Left ventricle myocardium inferior (tissue), 1 donor: ENCODE measurements at regions not wholly inside any gene's neighbourhood (a gene's known extent, or its start where the extent isn't known, plus 50 kb on each side); places are given as distances from the start of the nearest gene placed in this dataset.

Experiments
- DNase-seq: peaks from one replicate; pipeline ENCODE4 v3.0.0-alpha.2; 2020
- H3K27ac ChIP-seq: fragments of 200-600 bp; replicated peaks from 2 replicates; pipeline ENCODE4 v1.8.0; 2021
- H3K27me3 ChIP-seq: fragments of 200-600 bp; 2 replicates; pipeline ENCODE4 v1.8.0; 2021; ENCODE audit warnings: low read depth
- H3K36me3 ChIP-seq: fragments of 200-600 bp; 2 replicates; pipeline ENCODE4 v1.8.0; 2021
- H3K4me1 ChIP-seq: fragments of 200-600 bp; 2 replicates; pipeline ENCODE4 v1.8.0; 2021
- H3K4me3 ChIP-seq: fragments of 200-600 bp; 2 replicates; pipeline ENCODE4 v1.8.0; 2021; ENCODE audit warnings: mild to moderate bottlenecking, moderate library complexity
- H3K9me3 ChIP-seq: fragments of 200-600 bp; replicated peaks from 2 replicates; pipeline ENCODE4 v1.8.0; 2021
- CTCF ChIP-seq: fragments of 200-600 bp; IDR thresholded peaks from 2 replicates; pipeline ENCODE4 v1.8.0; 2021; ENCODE audit warnings: antibody characterized with exemption, mild to moderate bottlenecking, borderline replicate concordance
- intact Hi-C: fragments of 100-400 bp; cut with micrococcal nuclease; formaldehyde crosslinking; loops from one replicate; pipeline ENCODE4 v1.11.0; 2022
- donor health status: DM: no; HTN: yes; CAD: no; lungs with severe emphysema.

DNA sequence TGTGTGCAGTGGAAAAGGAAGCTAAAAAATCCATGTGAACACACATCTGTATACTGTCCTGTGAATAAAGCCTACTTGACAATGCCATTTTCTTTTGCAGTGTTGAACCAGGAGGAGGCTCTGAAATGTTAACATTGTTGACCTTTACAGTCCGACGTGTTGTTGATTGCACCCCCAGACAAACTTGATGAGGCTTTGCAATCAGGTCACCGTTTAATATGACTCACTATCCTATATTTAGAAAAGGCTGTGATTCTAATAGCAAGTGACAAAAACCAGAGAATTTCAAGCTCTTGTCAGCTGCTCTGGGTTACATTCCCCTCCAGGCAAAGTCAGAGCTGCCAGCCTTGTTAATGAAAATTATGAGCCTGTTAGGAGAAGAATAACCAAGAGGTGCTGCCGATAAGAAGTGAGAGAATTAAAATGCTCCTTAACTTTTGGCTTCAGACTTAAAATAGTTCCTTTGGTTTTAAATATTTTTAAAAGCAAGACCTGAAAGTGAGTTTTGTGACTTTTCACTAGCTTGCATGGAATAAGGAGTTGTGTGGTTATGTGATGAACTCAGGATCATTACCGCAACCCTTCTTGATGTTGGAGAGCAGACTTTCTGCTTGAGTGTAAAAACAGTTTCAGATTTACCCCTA, 162.1 kb downstream of the QPCT start:
- no peak for TF ChIP-seq CTCF
- no peaks in the 10 kb centered on the region for H3K27me3 ChIP-seq
- H3K4me1 ChIP-seq = peaks cover 37% of the 10 kb centered on the region
- no peaks in the 10 kb centered on the region for H3K9me3 ChIP-seq
- H3K36me3 ChIP-seq = no peaks in the 10 kb centered on the region
- DNase-seq = no peak
- intact Hi-C loops = no loop called here
- peak overlapping the region; percentile 22 for H3K4me3 ChIP-seq
- peak overlapping the region; percentile 89 for H3K27ac ChIP-seq

GRCh38 chr2:37507051-37507410, 162.6 kb downstream of the QPCT start:
- no peak for TF ChIP-seq CTCF
- Histone ChIP-seq H3K4me1 (peaks cover 37% of the 10 kb centered on the region), H3K9me3 (no peaks in the 10 kb centered on the region), H3K4me3 (peak overlapping the region; percentile 22), H3K27me3 (no peaks in the 10 kb centered on the region), H3K36me3 (no peaks in the 10 kb centered on the region), H3K27ac (peak overlapping the region; percentile 89)
- DNase-seq = no peak
- intact Hi-C loops = no loop called here

DNA sequence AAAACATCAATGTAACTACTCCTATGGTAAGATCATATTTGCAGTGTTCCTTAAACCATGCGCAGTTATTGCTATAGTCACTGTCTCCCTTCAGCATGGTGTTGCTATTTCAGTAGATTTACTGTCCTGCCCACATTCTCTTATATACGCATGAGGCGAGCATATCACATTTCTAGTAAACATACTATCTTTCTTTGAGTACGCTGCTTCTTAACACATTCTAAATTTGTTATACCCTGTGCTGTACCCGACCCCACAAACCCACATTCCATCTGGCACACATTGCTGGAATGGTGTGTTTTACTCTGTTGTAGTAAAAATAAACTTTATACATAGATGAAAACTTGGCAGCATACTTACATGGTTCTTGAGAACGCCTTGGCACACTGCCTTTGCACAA, 163.3 kb downstream of the QPCT start:
- no peak for DNase-seq
- H3K27ac ChIP-seq = peak overlapping the region; percentile 89
- H3K36me3 ChIP-seq = no peaks in the 10 kb centered on the region
- peaks cover 37% of the 10 kb centered on the region for H3K4me1 ChIP-seq
- TF ChIP-seq CTCF = no peak
- no peaks in the 10 kb centered on the region for H3K27me3 ChIP-seq
- intact Hi-C loops = no loop called here
- H3K4me3 ChIP-seq = no peak overlapping the region
- no peaks in the 10 kb centered on the region for H3K9me3 ChIP-seq

DNA sequence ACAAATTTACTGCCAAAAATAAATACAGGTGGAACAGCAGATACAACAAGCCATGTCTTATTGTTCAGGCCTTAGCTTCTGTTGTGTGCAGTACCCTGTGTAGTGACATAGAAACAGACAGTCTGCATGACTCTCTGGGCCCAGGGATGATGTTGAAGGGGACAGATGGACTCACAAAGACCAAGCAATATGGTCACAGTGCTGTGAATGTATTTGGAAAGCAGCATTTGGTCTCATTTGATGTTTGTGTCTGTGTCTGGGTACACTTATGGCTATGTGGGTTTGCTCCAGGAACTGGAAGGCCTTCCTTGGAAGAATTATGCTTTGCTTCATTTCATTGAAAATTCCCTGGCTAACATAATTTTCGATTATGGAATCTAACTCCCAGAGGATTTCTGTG, 158.5 kb downstream of the CDC42EP3 start:
- DNase-seq = no peak
- intact Hi-C loops = no loop called here
- Histone ChIP-seq H3K27me3 (no peaks in the 10 kb centered on the region), H3K4me1 (peaks cover 6% of the 10 kb centered on the region), H3K27ac (no peak overlapping the region), H3K9me3 (no peaks in the 10 kb centered on the region), H3K36me3 (no peaks in the 10 kb centered on the region), H3K4me3 (no peak overlapping the region)
- TF ChIP-seq CTCF = no peak

DNA sequence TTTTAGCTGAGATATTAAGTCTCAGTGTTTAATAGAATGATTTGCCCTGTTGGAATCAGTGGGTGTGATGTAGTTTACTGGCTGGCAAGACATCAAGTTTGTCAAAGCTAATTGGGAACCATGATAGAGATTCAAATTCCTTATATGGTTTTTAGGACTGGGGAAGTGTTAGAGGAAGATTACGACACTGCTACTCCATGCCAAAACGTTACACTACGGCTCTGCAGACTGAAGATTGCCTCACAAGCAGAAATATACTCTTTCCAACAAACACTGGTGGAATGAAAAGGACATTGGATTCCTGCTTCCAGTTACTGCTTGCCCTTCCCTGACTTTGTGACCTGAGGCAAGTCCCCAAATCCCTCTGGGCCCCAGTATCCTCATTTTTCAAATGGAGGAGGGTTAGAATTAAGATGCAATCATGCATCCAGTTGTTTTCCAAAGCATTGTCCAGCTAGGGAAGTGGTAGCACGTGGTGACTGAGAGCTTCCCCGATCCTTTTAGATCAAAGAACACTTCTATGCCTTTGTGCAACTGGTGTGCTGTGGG, 147.6 kb downstream of the CDC42EP3 start:
- intact Hi-C loops = no loop called here
- no peaks in the 10 kb centered on the region for H3K27me3 ChIP-seq
- H3K27ac ChIP-seq = peak overlapping the region; percentile 76
- peak overlapping the region; percentile 11 for H3K4me3 ChIP-seq
- DNase-seq = no peak
- no peaks in the 10 kb centered on the region for H3K36me3 ChIP-seq
- peaks cover 29% of the 10 kb centered on the region for H3K4me1 ChIP-seq
- TF ChIP-seq CTCF = no peak
- no peaks in the 10 kb centered on the region for H3K9me3 ChIP-seq
